H1 (cell line): ENCODE measurements at regions not wholly inside any gene's neighbourhood (a gene's known extent, or its start where the extent isn't known, plus 50 kb on each side); places are given as distances from the start of the nearest gene placed in this dataset.

Experiments
- KDM4A ChIP-seq: IDR thresholded peaks from one replicate; pipeline ENCODE4 v1.7.1; 2012; ENCODE audit warnings: low read depth, mild to moderate bottlenecking, moderate library complexity, low read length, inconsistent platforms; ENCODE audit not compliant: severe bottlenecking
- YY1 ChIP-seq: IDR thresholded peaks from 2 replicates; pipeline ENCODE4 v1.6.1; 2011; ENCODE audit warnings: low read depth, mild to moderate bottlenecking, low read length
- TF ChIP-seq, protein P1 (sequence below): IDR thresholded peaks from 2 replicates; pipeline ENCODE4 v1.6.1; 2011; ENCODE audit warnings: low read length, improper control_type of control experiment

GRCh38 chr22:42326301-42326700 is 55.8 kb upstream of the TCF20 start (continued):
- TF ChIP-seq KDM4A: no peak
- TF ChIP-seq, protein P1, sequence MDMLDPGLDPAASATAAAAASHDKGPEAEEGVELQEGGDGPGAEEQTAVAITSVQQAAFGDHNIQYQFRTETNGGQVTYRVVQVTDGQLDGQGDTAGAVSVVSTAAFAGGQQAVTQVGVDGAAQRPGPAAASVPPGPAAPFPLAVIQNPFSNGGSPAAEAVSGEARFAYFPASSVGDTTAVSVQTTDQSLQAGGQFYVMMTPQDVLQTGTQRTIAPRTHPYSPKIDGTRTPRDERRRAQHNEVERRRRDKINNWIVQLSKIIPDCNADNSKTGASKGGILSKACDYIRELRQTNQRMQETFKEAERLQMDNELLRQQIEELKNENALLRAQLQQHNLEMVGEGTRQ: no peak
- TF ChIP-seq YY1: no peak
